Prostate gland (tissue), 2 donors: ENCODE measurements at regions not wholly inside any gene's neighbourhood (a gene's known extent, or its start where the extent isn't known, plus 50 kb on each side); places are given as distances from the start of the nearest gene placed in this dataset.
A peak's percentile ranks its signal among the peaks of the same experiment; 100 is the strongest.

Experiments
- DNase-seq: peaks from one replicate; pipeline ENCODE4 v3.0.0-alpha.2; 2019; ENCODE audit warnings: low spot score
- H3K27ac ChIP-seq, 2 donors: fragments of 200-600 bp; sonication (generic); 2 replicates each; pipeline ENCODE4 v1.5.1; 2017 to 2019
- H3K27me3 ChIP-seq: fragments of 200-600 bp; sonication (generic); replicated peaks from 2 replicates; pipeline ENCODE4 v1.5.1; 2019; ENCODE audit not compliant: insufficient read depth
- H3K36me3 ChIP-seq, 2 donors: fragments of 200-600 bp; sonication (generic); 1 replicate in 1 of 2; 2 replicates in 1 of 2; pipeline versions ENCODE4 v1.5.1 to v1.8.1; 2017 to 2019
- H3K4me1 ChIP-seq: fragments of 200-600 bp; sonication (generic); replicated peaks from 2 replicates; pipeline ENCODE4 v1.5.1; 2019
- H3K4me3 ChIP-seq, 2 donors: fragments of 200-600 bp; sonication (generic); 2 replicates each; pipeline ENCODE4 v1.5.1; 2017 to 2019
- H3K9me3 ChIP-seq: fragments of 200-600 bp; sonication (generic); 2 replicates; pipeline ENCODE4 v1.5.1; 2017
- CTCF ChIP-seq, 4 experiments: fragments of 200-600 bp in 2 of 4; fragments of 450-650 bp in 2 of 4; sonication (generic) in 2 of 4; IDR thresholded peaks; 1 replicate in 3 of 4; 2 replicates in 1 of 4; pipeline ENCODE4 v1.5.1; 2016 to 2019; ENCODE audit warnings: antibody characterized with exemption in 4 of 4, mild to moderate bottlenecking in 2 of 4, moderate library complexity in 2 of 4
- POLR2A ChIP-seq: fragments of 450-650 bp; IDR thresholded peaks from one replicate; pipeline ENCODE4 v1.6.1; 2016; ENCODE audit warnings: antibody characterized with exemption, mild to moderate bottlenecking
- POLR2AphosphoS5 ChIP-seq: sonication (generic); formaldehyde crosslinking; IDR thresholded peaks from one replicate; pipeline ENCODE4 v1.6.1; 2017; ENCODE audit warnings: antibody characterized with exemption
- whole genome bisulfite sequencing: methylation state at CpG from one replicate; pipeline ENCODE4 v1.1.5; 2018; 5-methylcytosine and 5-hydroxymethylcytosine counted together
- intact Hi-C: fragments of 100-400 bp; cut with DNase I; formaldehyde crosslinking; loops from one replicate; pipeline ENCODE4 v1.14.2; 2022

- TF ChIP-seq POLR2AphosphoS5 (no peak), CTCF (IDR thresholded peaks at IDR 0.05) (no peak), POLR2A (no peak)
- WGBS: 50% methylated on average over 6 of the region's 6 CpGs
- no peak overlapping the region for H3K4me3 ChIP-seq
Measured at GRCh38 chr7:81175275-81175940, 256.6 kb upstream of the SEMA3C start.

GRCh38 chr7:81173766-81174281 lies 255.0 kb upstream of the SEMA3C start:
- TF ChIP-seq POLR2A: no peak
- peak; percentile 23 for TF ChIP-seq POLR2AphosphoS5
- Histone ChIP-seq H3K4me1 (no peaks in the 10 kb centered on the region), H3K27me3 (no peaks in the 10 kb centered on the region), H3K27ac (no peak overlapping the region), H3K9me3 (no peaks in the 10 kb centered on the region), H3K36me3 (no peaks in the 10 kb centered on the region), H3K4me3 (no peak overlapping the region)
- peak; percentile 35 for DNase-seq
- intact Hi-C loops: no loop called here
- 18% methylated on average over 7 of the region's 7 CpGs for WGBS

More at GRCh38 chr7:81175275-81175940, 256.6 kb upstream of the SEMA3C start:
- no peaks in the 10 kb centered on the region for H3K36me3 ChIP-seq
- H3K27ac ChIP-seq: no peak overlapping the region
- H3K9me3 ChIP-seq: no peaks in the 10 kb centered on the region
- no peak for DNase-seq
- no peaks in the 10 kb centered on the region for H3K4me1 ChIP-seq
- no peaks in the 10 kb centered on the region for H3K27me3 ChIP-seq
- intact Hi-C loops: no loop called here

GRCh38 chr7:81170291-81170690 lies 251.4 kb upstream of the SEMA3C start:
- no peaks in the 10 kb centered on the region for H3K9me3 ChIP-seq
- 89% methylated on average over 3 of the region's 3 CpGs for WGBS
- no peak for TF ChIP-seq CTCF (IDR thresholded peaks at IDR 0.05)
- TF ChIP-seq POLR2AphosphoS5: no peak
- no peak for TF ChIP-seq POLR2A
- no peaks in the 10 kb centered on the region for H3K36me3 ChIP-seq
- DNase-seq: no peak
- H3K27ac ChIP-seq: no peak overlapping the region
- intact Hi-C loops: no loop called here
- no peaks in the 10 kb centered on the region for H3K27me3 ChIP-seq
- no peak overlapping the region for H3K4me3 ChIP-seq
- H3K4me1 ChIP-seq: no peaks in the 10 kb centered on the region

GRCh38 chr7:81167934-81168333 lies 249.1 kb upstream of the SEMA3C start:
- intact Hi-C loops: no loop called here
- no peak for DNase-seq
- WGBS: 71% methylated on average over 1 of the region's 1 CpG
- Histone ChIP-seq H3K4me1 (no peaks in the 10 kb centered on the region), H3K27ac (no peak overlapping the region), H3K36me3 (no peaks in the 10 kb centered on the region), H3K27me3 (no peaks in the 10 kb centered on the region), H3K9me3 (no peaks in the 10 kb centered on the region), H3K4me3 (no peak overlapping the region)
- TF ChIP-seq CTCF (IDR thresholded peaks at IDR 0.05): no peak
- no peak for TF ChIP-seq POLR2AphosphoS5
- TF ChIP-seq POLR2A: no peak

GRCh38 chr7:81165070-81165469 lies 246.2 kb upstream of the SEMA3C start:
- 81% methylated on average over 4 of the region's 4 CpGs for WGBS
- Histone ChIP-seq H3K9me3 (no peaks in the 10 kb centered on the region), H3K4me3 (no peak overlapping the region), H3K27ac (no peak overlapping the region), H3K27me3 (no peaks in the 10 kb centered on the region), H3K4me1 (no peaks in the 10 kb centered on the region), H3K36me3 (no peaks in the 10 kb centered on the region)
- DNase-seq: no peak
- TF ChIP-seq POLR2A: no peak
- no peak for TF ChIP-seq POLR2AphosphoS5
- TF ChIP-seq CTCF (IDR thresholded peaks at IDR 0.05): no peak
- intact Hi-C loops: no loop called here
